ENCODE measurements at regions not wholly inside any gene's neighbourhood (a gene's known extent, or its start where the extent isn't known, plus 50 kb on each side); places are given as distances from the start of the nearest gene placed in this dataset.
"Not testable (repeated sequence)": the region's sequence is repeated elsewhere in the genome, so short reads cannot be mapped to it uniquely, and the experiment has no call there.

DNA sequence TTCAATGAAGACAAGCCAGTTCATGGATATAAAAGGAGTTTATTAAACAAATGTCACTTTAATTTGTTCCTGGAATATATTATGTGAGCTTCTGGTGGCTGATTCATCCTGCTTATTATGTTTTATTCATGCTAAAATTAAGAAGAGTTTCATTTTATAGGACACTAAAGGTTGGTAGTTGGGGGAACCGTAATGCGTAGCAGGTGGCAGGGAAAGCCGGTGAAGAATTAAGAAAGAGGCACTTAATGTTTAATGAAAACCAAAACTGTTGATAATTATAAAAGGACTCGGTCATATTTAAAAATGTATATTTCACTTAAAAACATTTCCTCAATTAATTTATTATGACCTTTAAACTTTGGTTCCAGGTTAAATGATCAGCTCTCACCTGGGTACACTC, 94.3 kb downstream of the XKR3 start:
- ATAC-seq; H3K4me3 ChIP-seq; H3K9me3 ChIP-seq; H3K4me2 ChIP-seq; H3K4me1 ChIP-seq; POLR2A ChIA-PET; H3K27ac ChIP-seq; FAIRE-seq; DNase-seq (ENCODE audit: low read depth in 1 of 2, low spot score in 1 of 2); CTCF ChIA-PET: not testable (repeated sequence)
- WGBS (ENCODE audit: missing lambda C conversion rate), result 62% methylated on average over 4 of the region's 4 CpGs

DNA sequence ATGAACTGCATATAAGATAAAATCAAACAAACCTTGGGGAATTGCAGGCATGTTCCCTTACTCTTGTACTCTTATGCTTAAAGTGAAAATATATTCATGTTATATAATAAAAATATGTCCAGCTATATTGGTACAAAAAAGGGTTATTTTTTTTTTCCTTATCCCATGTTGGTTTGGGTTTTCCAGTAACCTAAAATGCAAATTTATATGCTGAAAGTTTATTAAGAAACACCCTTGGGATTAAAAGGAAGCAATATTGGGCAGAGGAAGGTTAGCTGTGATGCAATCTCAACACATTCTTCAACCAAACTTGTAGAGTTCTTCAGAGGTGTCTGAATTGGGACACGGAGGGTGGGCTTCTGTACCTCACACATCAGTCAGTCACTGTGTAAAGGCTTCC, 97.7 kb downstream of the XKR3 start:
- 0% methylated on average over 1 of the region's 1 CpG for WGBS (ENCODE audit: missing lambda C conversion rate)
- H3K27ac ChIP-seq; H3K4me3 ChIP-seq; FAIRE-seq; H3K9me3 ChIP-seq; CTCF ChIA-PET; H3K4me1 ChIP-seq; ATAC-seq; POLR2A ChIA-PET; DNase-seq (ENCODE audit: low read depth in 1 of 2, low spot score in 1 of 2); H3K4me2 ChIP-seq: not testable (repeated sequence)

DNA sequence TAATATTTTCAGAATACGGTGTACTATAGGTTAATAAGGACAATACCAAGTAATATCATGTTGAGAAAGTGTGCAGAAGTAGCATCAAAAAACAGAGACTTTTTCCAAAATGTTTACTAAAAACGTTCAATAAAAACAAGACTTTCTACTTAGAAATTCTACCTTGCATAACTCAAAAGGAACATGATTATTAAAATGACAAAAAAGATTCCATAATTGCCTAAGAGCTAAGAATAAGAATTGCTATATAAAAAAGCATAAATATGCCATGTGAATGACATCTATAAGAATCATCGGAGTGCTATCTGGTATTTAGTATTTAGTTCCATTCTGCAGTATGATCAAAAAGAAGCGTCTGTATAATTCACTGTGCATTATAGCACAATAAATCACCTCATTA, 102.0 kb downstream of the XKR3 start:
- DNase-seq (ENCODE audit: low read depth in 1 of 2, low spot score in 1 of 2); H3K27ac ChIP-seq; POLR2A ChIA-PET; H3K4me1 ChIP-seq; FAIRE-seq; ATAC-seq; H3K4me3 ChIP-seq; CTCF ChIA-PET; H3K9me3 ChIP-seq; H3K4me2 ChIP-seq: not testable (repeated sequence)
- 11% methylated on average over 4 of the region's 4 CpGs for WGBS (ENCODE audit: missing lambda C conversion rate)

DNA sequence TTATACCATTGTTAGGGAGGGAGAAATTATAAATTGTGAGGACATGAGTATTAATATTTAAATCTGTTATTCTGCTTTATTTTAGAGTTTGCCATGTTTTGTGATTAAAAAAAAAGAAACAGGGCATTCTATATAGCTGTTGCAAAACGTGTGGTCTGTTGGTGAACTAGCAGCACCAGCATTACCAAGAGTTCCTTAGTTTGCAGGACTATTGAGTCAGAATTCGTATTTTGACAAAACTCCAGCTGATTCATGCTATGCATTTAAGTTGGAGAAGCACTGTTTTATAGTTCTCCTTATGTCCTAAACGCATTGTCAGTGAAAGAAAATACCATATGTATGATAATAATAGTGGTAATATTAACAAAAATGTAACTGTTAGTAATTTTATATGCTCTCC, 102.6 kb downstream of the XKR3 start:
- DNase-seq (ENCODE audit: low read depth in 1 of 2, low spot score in 1 of 2); ATAC-seq; H3K27ac ChIP-seq; CTCF ChIA-PET; H3K9me3 ChIP-seq; H3K4me1 ChIP-seq; FAIRE-seq; POLR2A ChIA-PET; H3K4me2 ChIP-seq; H3K4me3 ChIP-seq: not testable (repeated sequence)
- 1% methylated on average over 3 of the region's 3 CpGs for WGBS (ENCODE audit: missing lambda C conversion rate)

DNA sequence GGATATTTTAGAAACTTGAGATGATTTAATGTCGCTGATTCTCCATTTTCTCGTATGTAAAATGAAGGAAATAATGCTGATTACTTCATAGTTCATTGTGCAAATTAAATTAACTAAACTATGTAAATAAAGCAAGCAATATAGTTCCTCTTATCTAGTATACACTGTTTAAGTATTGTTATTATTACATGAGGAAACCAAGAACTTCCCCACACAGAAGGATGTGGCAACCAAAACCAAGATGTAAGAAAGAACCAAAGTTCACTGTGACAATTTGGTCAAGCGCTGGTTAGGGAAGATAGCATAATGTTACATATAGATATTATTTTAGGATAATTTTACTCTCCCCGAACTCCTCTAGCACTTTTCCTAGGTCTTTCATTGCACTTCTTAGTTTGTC, 103.2 kb downstream of the XKR3 start:
- ChIA-PET POLR2A (no interaction called here), CTCF (no interaction called here)
- ATAC-seq, result no peak

More for the DNA sequence above, 103.2 kb downstream of the XKR3 start:
- no peak for FAIRE-seq
- H3K4me3 ChIP-seq, result no peak overlapping the region
- TF ChIP-seq, protein P1, sequence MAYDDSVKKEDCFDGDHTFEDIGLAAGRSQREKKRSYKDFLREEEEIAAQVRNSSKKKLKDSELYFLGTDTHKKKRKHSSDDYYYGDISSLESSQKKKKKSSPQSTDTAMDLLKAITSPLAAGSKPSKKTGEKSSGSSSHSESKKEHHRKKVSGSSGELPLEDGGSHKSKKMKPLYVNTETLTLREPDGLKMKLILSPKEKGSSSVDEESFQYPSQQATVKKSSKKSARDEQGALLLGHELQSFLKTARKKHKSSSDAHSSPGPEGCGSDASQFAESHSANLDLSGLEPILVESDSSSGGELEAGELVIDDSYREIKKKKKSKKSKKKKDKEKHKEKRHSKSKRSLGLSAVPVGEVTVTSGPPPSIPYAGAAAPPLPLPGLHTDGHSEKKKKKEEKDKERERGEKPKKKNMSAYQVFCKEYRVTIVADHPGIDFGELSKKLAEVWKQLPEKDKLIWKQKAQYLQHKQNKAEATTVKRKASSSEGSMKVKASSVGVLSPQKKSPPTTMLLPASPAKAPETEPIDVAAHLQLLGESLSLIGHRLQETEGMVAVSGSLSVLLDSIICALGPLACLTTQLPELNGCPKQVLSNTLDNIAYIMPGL (CRISPR knock-in tag; IDR thresholded peaks at IDR 0.05; ENCODE audit: borderline replicate concordance), result no peak
- no peak for TF ChIP-seq MAFK (IDR thresholded peaks at IDR 0.05; ENCODE audit: partially characterized antibody)
- TF ChIP-seq TFCP2L1 (CRISPR knock-in tag; IDR thresholded peaks at IDR 0.05), result no peak
- TF ChIP-seq, protein P2, sequence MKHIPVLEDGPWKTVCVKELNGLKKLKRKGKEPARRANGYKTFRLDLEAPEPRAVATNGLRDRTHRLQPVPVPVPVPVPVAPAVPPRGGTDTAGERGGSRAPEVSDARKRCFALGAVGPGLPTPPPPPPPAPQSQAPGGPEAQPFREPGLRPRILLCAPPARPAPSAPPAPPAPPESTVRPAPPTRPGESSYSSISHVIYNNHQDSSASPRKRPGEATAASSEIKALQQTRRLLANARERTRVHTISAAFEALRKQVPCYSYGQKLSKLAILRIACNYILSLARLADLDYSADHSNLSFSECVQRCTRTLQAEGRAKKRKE (CRISPR knock-in tag; IDR thresholded peaks at IDR 0.05; ENCODE audit: low read depth), result no peak
- no peak for TF ChIP-seq HOXB13 (CRISPR knock-in tag; IDR thresholded peaks at IDR 0.05; ENCODE audit: low read depth)
- TF ChIP-seq, protein P3, sequence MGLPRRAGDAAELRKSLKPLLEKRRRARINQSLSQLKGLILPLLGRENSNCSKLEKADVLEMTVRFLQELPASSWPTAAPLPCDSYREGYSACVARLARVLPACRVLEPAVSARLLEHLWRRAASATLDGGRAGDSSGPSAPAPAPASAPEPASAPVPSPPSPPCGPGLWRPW (IDR thresholded peaks at IDR 0.05), result no peak
- TF ChIP-seq GATA3 (IDR thresholded peaks at IDR 0.05; ENCODE audit: borderline replicate concordance), result no peak
- no peak for TF ChIP-seq RCOR1 (IDR thresholded peaks at IDR 0.05; ENCODE audit: low read depth, low read length)
- TF ChIP-seq POLR2AphosphoS2 (conservative IDR thresholded peaks at IDR 0.05; ENCODE audit: low read length), result no peak
- no peak for TF ChIP-seq CHD2 (IDR thresholded peaks at IDR 0.05; ENCODE audit: low read length, partially characterized antibody)
- TF ChIP-seq POLR2A (IDR thresholded peaks at IDR 0.05; ENCODE audit: low read length), result no peak
- TF ChIP-seq, protein P4, sequence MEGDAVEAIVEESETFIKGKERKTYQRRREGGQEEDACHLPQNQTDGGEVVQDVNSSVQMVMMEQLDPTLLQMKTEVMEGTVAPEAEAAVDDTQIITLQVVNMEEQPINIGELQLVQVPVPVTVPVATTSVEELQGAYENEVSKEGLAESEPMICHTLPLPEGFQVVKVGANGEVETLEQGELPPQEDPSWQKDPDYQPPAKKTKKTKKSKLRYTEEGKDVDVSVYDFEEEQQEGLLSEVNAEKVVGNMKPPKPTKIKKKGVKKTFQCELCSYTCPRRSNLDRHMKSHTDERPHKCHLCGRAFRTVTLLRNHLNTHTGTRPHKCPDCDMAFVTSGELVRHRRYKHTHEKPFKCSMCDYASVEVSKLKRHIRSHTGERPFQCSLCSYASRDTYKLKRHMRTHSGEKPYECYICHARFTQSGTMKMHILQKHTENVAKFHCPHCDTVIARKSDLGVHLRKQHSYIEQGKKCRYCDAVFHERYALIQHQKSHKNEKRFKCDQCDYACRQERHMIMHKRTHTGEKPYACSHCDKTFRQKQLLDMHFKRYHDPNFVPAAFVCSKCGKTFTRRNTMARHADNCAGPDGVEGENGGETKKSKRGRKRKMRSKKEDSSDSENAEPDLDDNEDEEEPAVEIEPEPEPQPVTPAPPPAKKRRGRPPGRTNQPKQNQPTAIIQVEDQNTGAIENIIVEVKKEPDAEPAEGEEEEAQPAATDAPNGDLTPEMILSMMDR (IDR thresholded peaks at IDR 0.05), result no peak
- TF ChIP-seq ESRRA (IDR thresholded peaks at IDR 0.05; ENCODE audit: borderline replicate concordance, low read length), result no peak
- TF ChIP-seq, protein P5, sequence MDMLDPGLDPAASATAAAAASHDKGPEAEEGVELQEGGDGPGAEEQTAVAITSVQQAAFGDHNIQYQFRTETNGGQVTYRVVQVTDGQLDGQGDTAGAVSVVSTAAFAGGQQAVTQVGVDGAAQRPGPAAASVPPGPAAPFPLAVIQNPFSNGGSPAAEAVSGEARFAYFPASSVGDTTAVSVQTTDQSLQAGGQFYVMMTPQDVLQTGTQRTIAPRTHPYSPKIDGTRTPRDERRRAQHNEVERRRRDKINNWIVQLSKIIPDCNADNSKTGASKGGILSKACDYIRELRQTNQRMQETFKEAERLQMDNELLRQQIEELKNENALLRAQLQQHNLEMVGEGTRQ (IDR thresholded peaks at IDR 0.05), result no peak
- no peaks in the 10 kb centered on the region for H3K9me3 ChIP-seq
- H3K27ac ChIP-seq, result no peak overlapping the region
- no peak for DNase-seq (ENCODE audit: low read depth in 1 of 2, low spot score in 1 of 2)
- H3K4me1 ChIP-seq, result no peaks in the 10 kb centered on the region
- H3K4me2 ChIP-seq, result no peak overlapping the region
- 3% methylated on average over 4 of the region's 4 CpGs for WGBS (ENCODE audit: missing lambda C conversion rate)

Data from A549 (cell line).